NOMO-1 treated with DMSO at 0.1 percent for 48 hours (cell line): ENCODE measurements at regions not wholly inside any gene's neighbourhood (a gene's known extent, or its start where the extent isn't known, plus 50 kb on each side); places are given as distances from the start of the nearest gene placed in this dataset.

Experiments
- DNase-seq: peaks from one replicate; lab custom pipeline; 2025; ENCODE audit not compliant: unreplicated experiment; lab: John Stamatoyannopoulos, UW

DNA sequence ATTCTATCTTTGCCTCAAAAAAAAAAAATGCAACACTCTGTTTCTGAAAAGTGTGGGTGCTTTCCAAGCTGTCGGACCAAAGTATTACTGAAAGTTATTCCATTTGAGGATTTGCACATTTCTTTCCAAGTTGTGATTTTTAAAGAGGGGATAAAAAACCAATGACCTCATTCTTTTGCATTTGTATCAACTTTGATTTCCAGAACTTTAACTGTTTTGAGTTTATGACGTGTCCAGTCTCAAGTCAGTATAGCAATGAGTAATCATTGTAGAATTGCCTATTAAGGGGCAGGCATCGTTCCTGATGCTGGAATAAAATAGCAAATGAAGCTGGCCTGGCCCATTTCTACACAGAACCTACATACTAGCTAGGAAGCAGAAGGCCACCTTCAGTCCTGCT, 229.6 kb upstream of the RBFOX1 start:
- no peak for DNase-seq

DNA sequence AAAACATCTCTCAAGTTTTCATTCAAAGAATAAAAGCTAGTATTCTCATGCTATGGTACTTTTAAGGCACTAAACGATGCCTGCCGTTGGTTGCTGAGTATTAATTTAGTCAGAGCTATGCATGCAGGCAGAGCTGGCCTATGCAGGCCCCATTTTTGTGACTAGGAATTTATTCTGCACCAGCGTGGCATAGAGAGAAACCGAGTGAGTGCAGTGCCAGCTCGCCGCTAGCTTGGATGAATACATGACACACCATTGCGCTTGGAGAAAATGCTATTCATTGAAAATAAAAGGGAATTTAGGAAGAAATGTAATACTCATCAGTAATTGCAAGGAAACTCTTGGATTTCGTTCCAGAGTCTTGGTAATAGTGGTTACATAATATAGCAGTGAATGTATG, 231.6 kb upstream of the RBFOX1 start:
- DNase-seq: no peak

DNA sequence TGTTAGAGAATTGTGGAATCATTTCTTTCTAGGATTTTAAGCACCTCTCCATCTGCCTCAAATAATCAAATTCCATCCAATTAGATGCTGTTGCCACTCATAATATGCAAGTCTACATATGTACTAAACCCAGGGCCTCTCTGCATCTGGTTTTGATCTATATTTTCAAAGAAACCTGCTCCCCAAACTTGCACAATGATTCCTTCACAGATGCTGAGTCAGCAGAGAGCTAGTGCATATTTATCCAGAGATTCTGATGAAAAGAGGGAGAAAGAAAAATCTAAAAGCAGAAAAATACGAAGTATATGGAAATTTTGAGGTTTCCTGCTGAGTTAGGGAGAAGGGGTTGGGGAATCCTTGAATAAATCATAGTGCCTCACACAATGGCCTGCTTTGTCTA, 235.1 kb upstream of the RBFOX1 start:
- DNase-seq: no peak

DNA sequence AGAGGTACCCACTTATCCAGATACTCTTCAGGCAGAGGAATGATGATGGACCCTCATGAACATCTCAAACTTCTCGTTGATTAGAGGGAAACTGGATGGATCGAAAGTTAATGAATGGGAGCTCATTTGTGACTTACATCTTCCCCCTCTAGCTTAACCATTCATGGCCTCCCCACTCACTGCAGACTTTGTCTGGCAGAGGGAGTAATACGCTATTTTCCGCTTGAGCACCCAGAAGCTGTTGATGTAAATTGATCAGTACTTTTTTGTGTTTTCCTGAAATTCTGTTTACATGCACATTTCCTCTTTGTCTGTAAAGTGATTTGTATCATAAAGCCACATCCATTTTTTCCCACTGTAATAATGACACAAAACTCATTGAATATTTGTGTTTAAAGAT, 239.1 kb upstream of the RBFOX1 start:
- no peak for DNase-seq

DNA sequence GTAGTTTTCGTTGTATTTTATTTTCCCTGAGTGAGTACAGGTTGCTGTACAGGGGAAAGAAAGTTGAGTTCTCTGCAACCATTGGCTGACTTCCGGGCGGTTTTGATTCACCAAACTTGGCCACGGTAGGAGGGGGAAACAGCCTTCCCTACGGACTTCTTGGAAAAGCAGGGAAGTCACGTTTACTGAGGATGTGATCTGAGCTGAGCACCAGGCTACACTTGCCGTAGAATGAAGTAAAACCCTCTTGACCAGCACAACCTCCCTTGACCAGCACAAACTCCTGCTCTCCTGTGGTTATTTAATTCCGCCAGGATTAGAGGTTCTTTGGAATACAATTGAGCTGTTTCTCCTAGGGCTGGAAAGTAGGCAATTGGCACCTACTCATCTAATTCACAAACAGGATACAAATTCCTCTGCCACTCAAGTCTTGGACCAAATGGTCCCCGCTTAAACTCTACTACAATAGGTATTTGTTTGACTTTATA, 242.0 kb upstream of the RBFOX1 start:
- no peak for DNase-seq

DNA sequence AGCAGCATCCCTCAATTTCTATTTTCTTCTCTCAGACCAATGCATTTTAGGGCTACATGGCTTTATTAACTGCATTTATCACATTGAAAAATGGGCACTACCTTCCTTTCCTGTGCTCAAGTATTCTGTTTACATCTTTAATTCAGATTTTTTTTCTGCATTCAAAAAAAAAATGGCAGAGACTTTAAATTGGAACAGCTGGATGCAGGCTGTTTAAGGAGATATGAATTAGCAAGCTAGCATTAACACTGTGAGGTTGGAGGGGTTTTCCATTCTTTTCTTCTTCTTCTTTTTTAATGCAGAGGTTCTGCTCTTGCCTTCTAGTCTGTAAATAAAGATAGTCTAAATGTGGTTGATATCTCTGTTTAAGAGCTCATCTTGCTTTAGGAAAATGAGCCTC, 242.9 kb upstream of the RBFOX1 start:
- DNase-seq: no peak

DNA sequence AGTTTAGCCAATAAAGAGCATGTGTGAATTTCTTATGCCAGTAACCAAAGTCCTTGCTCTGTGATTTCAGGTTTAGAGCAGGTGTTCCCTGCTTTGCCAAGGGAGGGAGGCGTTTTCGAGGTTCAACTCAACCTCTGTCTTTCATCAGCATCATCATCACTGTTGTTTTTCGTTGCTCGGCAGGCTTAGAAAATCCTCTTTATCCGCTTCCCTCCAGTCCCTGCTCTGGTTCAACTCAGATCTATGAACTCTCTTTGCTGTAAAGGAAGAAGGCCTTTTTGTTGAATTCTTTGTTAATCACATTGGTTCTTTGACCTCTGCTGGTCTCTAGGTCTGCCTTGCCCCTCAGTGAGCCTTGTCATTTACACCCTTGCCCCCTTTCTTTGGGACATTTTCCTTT, 243.9 kb upstream of the RBFOX1 start:
- no peak for DNase-seq

DNA sequence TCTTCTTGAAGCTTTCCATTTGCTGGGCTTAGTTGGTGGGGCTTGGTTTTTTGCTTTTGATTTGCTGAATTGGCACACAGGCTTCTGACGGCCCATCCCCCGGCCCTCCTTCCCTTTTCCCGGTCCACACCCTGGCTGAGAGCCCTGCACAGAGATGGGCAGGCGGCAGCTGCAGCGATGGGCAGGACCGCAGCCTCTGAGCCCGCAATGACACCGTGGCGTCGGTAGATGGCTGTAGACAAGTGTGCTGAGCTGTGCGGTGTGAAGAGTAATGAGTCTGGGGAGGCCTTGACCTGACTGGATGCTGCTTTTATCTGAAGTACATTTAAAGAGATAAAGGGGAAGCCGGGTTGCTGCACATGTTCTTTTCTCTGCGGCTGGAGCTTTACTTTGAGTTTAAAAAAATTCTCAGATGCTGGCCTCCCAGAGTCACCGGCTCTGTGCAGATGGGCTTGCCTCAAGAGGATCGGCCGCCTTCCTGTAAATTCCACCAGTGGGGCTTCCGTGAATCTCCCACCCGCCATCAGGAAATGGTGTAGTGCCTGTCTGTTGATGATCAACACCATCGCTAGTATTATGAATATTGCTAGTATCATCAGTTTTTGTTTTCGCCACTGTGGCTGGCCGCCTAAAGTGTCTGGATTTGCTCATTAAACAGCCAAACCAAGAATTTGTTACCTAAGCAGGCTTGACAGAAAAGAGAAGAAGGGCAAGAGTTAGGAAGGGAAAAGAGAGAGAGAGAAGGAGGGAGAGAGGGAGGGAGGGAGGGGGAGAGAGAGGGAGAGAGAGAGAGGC, 245.6 kb upstream of the RBFOX1 start:
- DNase-seq: no peak

DNA sequence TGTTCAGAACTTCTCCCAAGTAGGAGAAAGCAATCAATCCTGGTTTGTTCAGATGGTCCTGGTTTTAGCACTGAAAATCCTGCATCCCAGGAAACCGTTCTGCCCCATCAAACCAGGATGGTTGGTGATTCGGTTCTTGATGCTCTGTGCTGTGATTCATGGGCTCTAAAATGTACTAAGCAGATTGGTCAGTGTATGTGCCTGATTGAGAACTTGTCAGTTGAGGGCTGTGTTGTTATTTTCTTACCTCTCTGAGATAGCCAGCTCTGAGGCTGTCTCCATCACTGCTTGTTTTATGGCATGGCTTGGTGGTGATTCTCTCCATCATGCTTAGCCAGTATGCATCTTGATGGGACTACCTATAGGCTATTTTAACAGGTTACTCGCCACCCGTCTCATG, 246.9 kb upstream of the RBFOX1 start:
- DNase-seq: no peak

DNA sequence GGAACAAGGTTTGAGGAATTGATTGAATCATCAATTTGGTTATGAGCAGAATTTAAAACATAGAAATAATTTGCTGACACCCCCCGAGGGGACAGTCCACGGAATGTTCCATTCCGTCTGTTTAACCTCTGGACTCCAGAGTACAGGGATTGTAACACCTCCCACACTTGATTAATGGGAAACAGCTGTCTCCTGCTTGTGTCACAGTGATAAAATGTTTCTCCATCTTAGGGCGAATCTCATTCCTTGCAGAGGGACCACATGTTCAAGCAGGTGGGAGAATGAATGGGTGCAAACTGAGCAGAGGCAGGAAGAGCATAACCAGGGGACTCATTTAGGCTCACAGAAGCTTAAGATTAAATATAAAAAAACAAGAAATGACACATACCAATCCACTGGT, 249.5 kb upstream of the RBFOX1 start:
- no peak for DNase-seq

DNA sequence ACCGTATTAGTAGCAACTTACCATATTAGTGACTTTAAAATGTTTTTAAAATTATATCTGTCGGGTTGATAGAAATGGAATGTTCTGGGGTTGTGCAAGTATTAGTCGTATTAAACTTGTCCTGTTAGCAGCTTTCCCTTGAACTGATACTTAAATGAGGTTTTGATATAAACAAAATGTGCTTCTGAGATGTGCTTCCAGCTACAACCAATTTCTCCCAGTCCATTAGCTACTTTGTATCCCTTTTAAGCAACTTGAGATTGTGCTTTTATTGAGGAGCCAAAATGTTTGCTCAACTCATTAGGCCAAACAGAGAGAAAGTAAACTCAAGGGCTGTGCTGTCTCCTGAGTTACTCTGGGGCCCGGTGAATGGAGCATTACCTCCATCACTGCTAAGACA, 255.0 kb upstream of the RBFOX1 start:
- no peak for DNase-seq

DNA sequence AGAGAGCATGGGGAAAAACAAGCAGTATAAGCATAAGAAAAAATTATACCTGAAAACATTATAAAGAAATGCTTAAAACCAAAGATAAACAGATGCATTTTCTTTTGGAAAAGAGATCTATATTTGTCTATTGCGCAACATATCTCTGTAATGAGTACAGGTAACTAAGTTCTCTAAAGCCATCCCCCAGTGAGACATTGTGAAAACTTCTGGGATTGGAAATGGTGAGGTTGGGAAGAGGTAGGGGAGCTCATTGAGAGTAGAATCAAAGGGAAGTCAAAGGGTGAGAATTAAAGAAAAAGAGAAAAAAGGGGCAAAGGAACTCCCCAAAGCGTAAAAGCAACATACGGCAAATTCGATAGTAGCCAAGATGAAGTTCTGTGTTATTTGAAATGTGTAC, 257.9 kb upstream of the RBFOX1 start:
- DNase-seq: no peak

DNA sequence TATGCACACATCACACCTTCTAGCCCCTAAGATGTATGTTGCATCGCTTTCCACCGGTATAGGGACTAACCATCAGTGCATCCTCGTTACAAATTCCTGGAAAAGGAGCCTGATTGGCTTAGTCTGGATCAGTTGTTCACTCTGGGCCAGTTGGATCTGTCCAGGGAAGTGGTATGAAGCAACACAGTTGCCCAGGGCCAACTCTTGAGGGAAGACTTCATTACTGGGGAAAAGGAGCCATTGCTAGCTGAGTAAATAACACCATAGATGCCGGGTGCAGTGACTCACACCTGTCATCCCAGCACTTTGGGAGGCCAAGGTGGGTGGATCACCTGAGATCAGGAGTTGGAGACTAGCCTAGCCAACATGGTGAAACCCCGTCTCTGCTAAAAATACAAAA, 275.2 kb upstream of the RBFOX1 start:
- DNase-seq: no peak

DNA sequence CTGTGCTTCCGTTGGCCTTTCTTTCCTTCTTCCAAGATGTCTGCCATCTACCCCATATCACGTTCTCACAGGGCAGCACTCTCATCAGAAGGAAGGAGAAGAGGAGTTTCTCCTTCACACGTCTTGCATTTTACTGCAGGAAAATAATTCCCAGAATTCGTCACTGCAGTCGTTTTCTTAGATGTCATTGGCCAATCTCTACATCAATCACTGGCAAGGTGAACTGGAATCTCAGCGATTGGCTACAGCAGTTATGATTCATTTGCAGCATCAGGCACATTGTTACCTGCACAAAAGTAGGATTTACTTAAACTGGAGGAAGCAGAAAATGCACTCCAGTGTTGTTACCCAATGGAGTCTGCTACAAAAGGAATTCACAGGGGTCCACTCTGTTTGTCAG, 277.2 kb upstream of the RBFOX1 start:
- no peak for DNase-seq

DNA sequence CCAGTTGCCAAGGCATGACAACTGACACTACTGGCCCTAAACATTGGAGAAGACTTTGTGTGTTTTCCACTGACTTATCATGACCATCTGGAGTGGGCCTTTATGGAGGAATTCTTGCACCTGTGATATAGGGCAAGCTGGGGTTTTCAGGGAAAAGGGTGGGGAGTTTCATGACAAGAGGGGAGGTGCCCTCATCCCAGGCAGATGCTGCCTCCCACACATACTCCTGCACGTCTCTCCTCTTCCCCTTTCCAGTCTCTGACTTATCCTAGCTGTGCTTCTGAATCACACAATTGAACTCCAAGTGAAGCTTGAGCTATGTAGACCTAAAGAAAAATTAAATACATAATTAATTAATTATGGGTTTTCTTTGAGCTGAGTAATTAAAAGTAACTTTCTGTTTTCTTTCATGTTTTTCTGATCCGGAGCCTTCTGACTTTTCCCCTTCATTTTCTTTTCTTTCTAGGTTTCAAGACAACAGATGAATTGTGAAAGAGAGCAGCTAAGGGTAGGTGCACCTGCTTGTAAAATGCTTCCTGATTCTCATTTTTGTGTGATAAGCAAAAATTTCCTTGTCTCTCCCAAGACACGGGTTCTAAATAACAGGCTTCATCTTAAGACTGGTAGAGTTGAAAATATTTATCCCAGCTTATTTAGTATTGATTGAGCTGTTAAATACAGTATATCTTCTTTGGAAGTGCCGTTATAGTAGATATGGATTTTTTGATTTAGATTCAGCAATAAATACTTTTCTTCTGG, 280.9 kb upstream of the RBFOX1 start:
- no peak for DNase-seq

DNA sequence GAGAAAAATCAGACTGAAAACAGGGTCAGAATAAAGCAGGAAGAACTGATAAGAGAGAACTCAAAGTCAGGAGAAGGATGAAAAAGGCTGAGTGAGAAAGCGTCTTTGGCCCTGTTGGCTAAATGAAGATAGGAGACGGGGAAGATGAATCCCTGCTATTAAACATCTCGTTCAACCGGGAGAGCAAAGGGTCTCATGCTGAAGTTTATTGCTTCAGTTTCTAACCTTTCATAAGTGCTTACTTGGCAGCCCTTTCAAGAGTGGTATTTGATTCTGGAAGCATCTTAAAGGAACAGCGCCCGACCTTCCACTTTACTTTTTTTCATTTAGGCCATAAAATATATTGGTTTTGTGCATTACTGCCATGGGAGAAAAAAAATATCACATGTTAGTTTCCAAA, 288.3 kb upstream of the RBFOX1 start:
- no peak for DNase-seq

DNA sequence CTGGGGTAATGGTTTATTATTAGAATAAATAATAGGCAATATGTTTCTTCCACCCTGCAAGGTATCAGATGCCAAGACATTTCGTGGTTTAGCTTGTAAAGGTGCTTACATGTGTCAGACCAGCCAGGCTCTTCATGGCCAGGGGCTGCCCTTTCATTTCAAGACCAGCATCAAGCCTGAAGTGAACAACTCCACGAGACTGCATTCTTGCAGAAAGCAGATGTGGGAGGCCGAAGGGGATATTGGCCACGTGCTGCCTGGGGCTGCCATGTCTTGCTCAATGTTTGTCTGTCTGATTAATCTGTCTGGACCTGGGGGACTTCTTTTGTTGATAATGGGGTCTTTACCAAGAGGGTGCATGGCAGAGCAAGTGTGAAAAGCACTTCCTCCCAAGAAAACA, 294.2 kb upstream of the RBFOX1 start:
- DNase-seq: no peak

DNA sequence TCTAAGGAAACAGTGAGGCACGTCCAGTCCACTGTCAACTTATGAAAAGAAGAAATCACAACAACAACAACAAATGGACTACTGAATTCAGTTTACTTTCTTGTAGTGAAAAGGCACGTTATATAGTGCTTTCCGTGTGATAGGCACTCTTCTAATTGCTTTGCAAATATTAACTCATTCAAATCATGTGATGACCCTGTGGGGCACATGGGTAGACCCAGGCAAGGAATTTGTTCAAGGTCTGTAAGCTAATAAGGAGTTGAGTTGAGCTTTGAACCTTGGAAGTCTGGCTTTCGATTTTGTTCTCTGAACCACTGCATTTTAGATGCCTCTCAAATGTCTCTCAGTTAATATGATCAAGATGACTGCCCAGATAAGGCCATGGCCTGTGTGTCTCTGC, 295.1 kb upstream of the RBFOX1 start:
- no peak for DNase-seq

DNA sequence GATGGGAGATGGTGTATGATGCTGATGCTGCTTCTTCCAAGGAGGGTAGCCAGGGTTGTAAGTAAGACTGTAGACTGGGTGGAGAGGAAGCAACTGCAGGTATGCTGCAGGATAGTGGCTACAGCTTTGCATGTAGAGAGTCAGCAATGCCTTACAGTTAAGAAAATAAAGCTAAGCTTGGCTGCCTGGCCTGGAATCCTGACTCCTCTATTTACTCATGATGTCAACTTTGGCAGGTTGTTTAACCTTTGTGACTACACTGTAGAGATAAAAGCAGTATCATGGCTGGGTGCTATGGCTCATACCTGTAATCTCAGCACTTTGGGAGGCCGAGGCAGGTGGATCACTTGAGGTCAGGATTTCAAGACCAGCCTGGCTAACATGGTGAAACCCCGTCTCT, 301.6 kb upstream of the RBFOX1 start:
- DNase-seq: no peak

DNA sequence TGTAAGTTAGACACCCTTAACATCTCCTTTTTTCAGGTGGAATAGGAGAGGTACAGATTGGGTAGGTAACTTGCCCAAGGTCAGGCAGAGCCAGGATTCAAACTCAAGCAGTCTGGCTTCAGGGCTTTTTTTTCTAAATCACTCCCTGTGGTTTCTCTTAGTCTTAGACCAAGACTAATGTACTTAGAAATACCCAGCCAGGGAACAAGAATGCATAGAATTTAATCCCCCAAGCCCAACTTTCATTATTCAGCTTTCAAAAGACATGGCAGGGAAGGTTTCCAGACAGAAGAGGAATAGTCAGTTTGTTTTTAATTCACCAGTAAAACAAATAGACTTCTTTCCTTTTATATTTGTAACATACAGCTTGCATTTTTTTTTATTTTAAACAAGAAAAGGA, 305.2 kb upstream of the RBFOX1 start:
- DNase-seq: no peak

DNA sequence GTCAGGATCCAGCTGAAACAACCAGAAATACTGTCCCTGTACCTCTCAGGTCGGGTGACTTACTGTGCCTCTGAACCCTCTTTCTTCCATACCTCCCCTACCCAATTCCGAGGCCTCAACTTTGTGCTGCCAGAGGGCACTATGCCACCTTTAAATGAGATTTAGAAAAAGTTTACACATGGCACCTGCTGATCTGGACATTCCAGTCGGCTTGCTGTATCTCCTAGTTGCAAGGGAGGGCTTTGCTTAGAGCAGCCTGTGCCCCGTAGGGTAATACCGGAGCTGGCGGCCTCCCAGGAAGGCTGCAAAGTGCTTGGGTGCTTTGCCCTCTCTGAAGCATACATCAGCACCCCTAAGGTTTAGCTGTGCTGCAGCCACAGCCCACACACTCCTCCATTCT, 306.0 kb upstream of the RBFOX1 start:
- no peak for DNase-seq

DNA sequence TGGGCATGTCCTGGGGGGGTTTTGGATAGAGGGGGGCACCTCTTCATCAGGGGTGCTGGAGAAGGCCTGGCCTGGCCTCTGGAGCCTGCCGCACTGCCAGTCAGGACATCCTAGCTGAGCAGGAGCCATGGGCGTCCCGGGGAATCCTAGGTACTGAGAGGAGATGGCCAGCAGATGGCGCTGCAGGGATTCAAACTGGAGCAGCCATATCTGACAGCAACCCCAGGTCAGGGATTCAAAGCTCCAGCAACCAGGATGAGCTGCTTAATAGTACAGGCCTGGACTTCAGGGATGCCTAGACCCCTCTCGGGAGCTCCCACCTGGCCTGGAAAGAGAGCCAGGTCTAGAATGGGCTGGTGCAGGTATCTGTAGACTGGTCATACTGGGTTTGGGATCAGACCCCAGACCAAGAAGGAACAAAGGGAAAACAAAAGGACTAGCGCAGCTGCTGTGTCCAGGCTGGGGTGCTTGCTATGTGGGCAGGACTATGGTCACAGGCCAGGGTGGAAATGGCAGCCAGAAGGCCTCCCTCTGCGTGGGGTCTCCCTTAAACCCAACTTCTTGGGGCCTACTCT, 306.9 kb upstream of the RBFOX1 start:
- DNase-seq: peak; percentile 33
